H9 (cell line): ENCODE measurements at regions not wholly inside any gene's neighbourhood (a gene's known extent, or its start where the extent isn't known, plus 50 kb on each side); places are given as distances from the start of the nearest gene placed in this dataset.

Experiments
- DNase-seq: peaks from one replicate; pipeline ENCODE4 v3.0.0-alpha.2; 2017
- H2AFZ ChIP-seq: one replicate; pipeline ENCODE4 v1.6.1; 2013; ENCODE audit warnings: mild to moderate bottlenecking, low read length, control low read depth, moderate library complexity
- H2AK5ac ChIP-seq: 2 replicates; pipeline ENCODE4 v1.6.1; 2013; ENCODE audit warnings: low read length, control low read depth, mixed read lengths; ENCODE audit not compliant: insufficient read length
- H2BK120ac ChIP-seq: one replicate; pipeline ENCODE4 v1.6.1; 2013; ENCODE audit warnings: low read depth, mild to moderate bottlenecking, low read length, control low read depth, inconsistent platforms; ENCODE audit not compliant: poor library complexity, severe bottlenecking
- H2BK12ac ChIP-seq: 2 replicates; pipeline ENCODE4 v1.6.1; 2013; ENCODE audit warnings: low read length, control low read depth, mixed read lengths, low read depth; ENCODE audit not compliant: insufficient read length
- H2BK15ac ChIP-seq: 2 replicates; pipeline ENCODE4 v1.6.1; 2013; ENCODE audit warnings: low read depth, low read length, control low read depth
- H2BK20ac ChIP-seq: one replicate; pipeline ENCODE4 v1.6.1; 2013; ENCODE audit warnings: low read depth, mild to moderate bottlenecking, low read length, control low read depth, inconsistent platforms; ENCODE audit not compliant: poor library complexity, severe bottlenecking
- H2BK5ac ChIP-seq: 2 replicates; pipeline ENCODE4 v1.6.1; 2013; ENCODE audit warnings: low read length, control low read depth, mixed read lengths; ENCODE audit not compliant: insufficient read length
- H3K14ac ChIP-seq: 2 replicates; pipeline ENCODE4 v1.6.1; 2013; ENCODE audit warnings: low read length, control low read depth; ENCODE audit not compliant: insufficient read depth
- H3K18ac ChIP-seq: 2 replicates; pipeline ENCODE4 v1.6.1; 2013; ENCODE audit warnings: low read depth, mild to moderate bottlenecking, mixed read lengths, low read length, control low read depth; ENCODE audit not compliant: insufficient read length
- H3K23ac ChIP-seq: 2 replicates; pipeline ENCODE4 v1.6.1; 2013; ENCODE audit warnings: low read length, control low read depth, mixed read lengths, low read depth; ENCODE audit not compliant: insufficient read length
- H3K23me2 ChIP-seq: 2 replicates; pipeline ENCODE4 v1.6.1; 2013; ENCODE audit warnings: low read depth, mild to moderate bottlenecking, mixed read lengths, low read length, control low read depth; ENCODE audit not compliant: insufficient read length, poor library complexity, severe bottlenecking
- H3K27ac ChIP-seq: 2 replicates; pipeline ENCODE4 v1.5.1; 2013; ENCODE audit warnings: low read length, control low read depth, mixed read lengths, low read depth; ENCODE audit not compliant: insufficient read length
- H3K27me3 ChIP-seq: 2 replicates; pipeline ENCODE4 v1.6.1; 2013; ENCODE audit warnings: low read length, control low read depth, inconsistent platforms; ENCODE audit not compliant: insufficient read depth
- H3K4ac ChIP-seq: 2 replicates; pipeline ENCODE4 v1.6.1; 2013; ENCODE audit warnings: low read depth, mild to moderate bottlenecking, control low read depth, inconsistent platforms, low read length, moderate library complexity
- H3K4me1 ChIP-seq: 2 replicates; pipeline ENCODE4 v1.6.1; 2013; ENCODE audit warnings: low read length, control low read depth, inconsistent platforms; ENCODE audit not compliant: insufficient read depth
- H3K4me2 ChIP-seq: 2 replicates; pipeline ENCODE4 v1.6.1; 2013; ENCODE audit warnings: low read length, control low read depth, mixed read lengths; ENCODE audit not compliant: insufficient read length, insufficient read depth
- H3K56ac ChIP-seq: 2 replicates; pipeline ENCODE4 v1.6.1; 2013; ENCODE audit warnings: low read depth, mild to moderate bottlenecking, mixed read lengths, low read length, control low read depth; ENCODE audit not compliant: insufficient read length
- H3K79me1 ChIP-seq: 2 replicates; pipeline ENCODE4 v1.6.1; 2013; ENCODE audit warnings: low read depth, mild to moderate bottlenecking, moderate library complexity, low read length, control low read depth, inconsistent platforms; ENCODE audit not compliant: insufficient read depth, poor library complexity, severe bottlenecking
- H3K79me2 ChIP-seq: 2 replicates; pipeline ENCODE4 v1.6.1; 2013; ENCODE audit warnings: low read length, control low read depth, inconsistent platforms; ENCODE audit not compliant: insufficient read depth
- H3K9ac ChIP-seq: 2 replicates; pipeline ENCODE4 v1.6.1; 2013; ENCODE audit warnings: low read length, control low read depth, mixed read lengths; ENCODE audit not compliant: insufficient read length; ENCODE audit errors: extremely low read depth
- H3K9me3 ChIP-seq: one replicate; pipeline ENCODE4 v1.6.1; 2013; ENCODE audit warnings: low read depth, low read length, inconsistent platforms; ENCODE audit not compliant: control insufficient read depth
- H3T11ph ChIP-seq: one replicate; pipeline ENCODE4 v1.6.1; 2013; ENCODE audit warnings: mild to moderate bottlenecking, low read length, control low read depth, inconsistent platforms
- H4K20me1 ChIP-seq: one replicate; pipeline ENCODE4 v1.6.1; 2013; ENCODE audit not compliant: control insufficient read depth, insufficient read length, insufficient read depth
- H4K5ac ChIP-seq: 2 replicates; pipeline ENCODE4 v1.6.1; 2013; ENCODE audit warnings: low read depth, mild to moderate bottlenecking, mixed read lengths, low read length, control low read depth; ENCODE audit not compliant: insufficient read length
- H4K8ac ChIP-seq: replicated peaks from 2 replicates; pipeline ENCODE4 v1.6.1; 2013; ENCODE audit warnings: low read length, control low read depth, mixed read lengths, low read depth; ENCODE audit not compliant: insufficient read length
- H4K91ac ChIP-seq: 2 replicates; pipeline ENCODE4 v1.6.1; 2013; ENCODE audit warnings: low read depth, mild to moderate bottlenecking, moderate library complexity, mixed read lengths, low read length, control low read depth; ENCODE audit not compliant: insufficient read length
- H3K27ac Mint-ChIP-seq, 3 experiments: 2 replicates in 2 of 3; 3 replicates in 1 of 3; pipeline ENCODE4 v1.8.0; 2020 to 2021; ENCODE audit warnings: mixed read lengths in 3 of 3, mild to moderate bottlenecking in 1 of 3, moderate library complexity in 1 of 3
- H3K27me3 Mint-ChIP-seq: 2 replicates; pipeline ENCODE4 v1.8.0; 2021; ENCODE audit warnings: low read depth, mild to moderate bottlenecking, moderate library complexity, mixed read lengths
- H3K36me3 Mint-ChIP-seq, 3 experiments: 2 replicates in 2 of 3; 3 replicates in 1 of 3; pipeline ENCODE4 v1.8.0; 2020 to 2021; ENCODE audit warnings: low read depth in 3 of 3, mixed read lengths in 3 of 3; ENCODE audit not compliant: insufficient read depth in 1 of 3
- H3K4me1 Mint-ChIP-seq, 2 experiments: 2 replicates each; pipeline ENCODE4 v1.8.0; 2020; ENCODE audit warnings: mixed read lengths in 2 of 2
- H3K4me3 Mint-ChIP-seq, 2 experiments: 2 replicates in 1 of 2; 3 replicates in 1 of 2; pipeline ENCODE4 v1.8.0; 2020 to 2021; ENCODE audit warnings: mild to moderate bottlenecking in 2 of 2, mixed read lengths in 2 of 2, moderate library complexity in 1 of 2
- H3K9me3 Mint-ChIP-seq, 2 experiments: 2 replicates in 1 of 2; 3 replicates in 1 of 2; pipeline ENCODE4 v1.8.0; 2020; ENCODE audit warnings: mild to moderate bottlenecking in 2 of 2, mixed read lengths in 2 of 2, moderate library complexity in 1 of 2
- WGBS: extraction: QIAGEN DNeasy Blood & Tissue Kit; methylation state at CpG from one replicate; pipeline ENCODE4 v1.1.7; 2013; ENCODE audit warnings: missing lambda C conversion rate, low lambda C conversion rate, mixed read lengths; ENCODE audit not compliant: insufficient read length; ENCODE audit errors: extremely low coverage; 5-methylcytosine and 5-hydroxymethylcytosine counted together
- TF ChIP-seq, protein P1 (sequence below): fragments of 200-600 bp; sonication (generic); conservative IDR thresholded peaks from 3 replicates; pipeline ENCODE4 v1.8.0; 2021; ENCODE audit warnings: antibody characterized with exemption, mild to moderate bottlenecking

GRCh38 chr7:108629651-108630400 is 60.2 kb downstream of the DNAJB9 start:
- WGBS = no CpG with 5 or more reads among the region's 2 CpGs
- Histone ChIP-seq H3K23ac (no peak overlapping the region), H2AFZ (no peak overlapping the region), H3K4me2 (no peak overlapping the region), H3K27me3 (no peaks in the 10 kb centered on the region), H3K79me2 (no peaks in the 10 kb centered on the region), H4K8ac (no peak overlapping the region), H3T11ph (no peak overlapping the region), H2AK5ac (no peak overlapping the region), H4K91ac (no peak overlapping the region), H3K9ac (no peak overlapping the region), H3K23me2 (no peaks in the 10 kb centered on the region), H3K56ac (no peak overlapping the region), H2BK5ac (no peak overlapping the region), H2BK20ac (no peak overlapping the region), H4K20me1 (no peaks in the 10 kb centered on the region), H3K4me1 (no peaks in the 10 kb centered on the region), H4K5ac (no peak overlapping the region), H3K4ac (no peak overlapping the region), H3K79me1 (no peaks in the 10 kb centered on the region), H2BK12ac (no peak overlapping the region), H3K9me3 (no peaks in the 10 kb centered on the region), H2BK15ac (no peak overlapping the region), H2BK120ac (no peak overlapping the region), H3K14ac (no peak overlapping the region), H3K18ac (no peak overlapping the region), H3K27ac (no peak overlapping the region)
- Mint-ChIP-seq H3K9me3 (no peaks in the 10 kb centered on the region; a peak in 1 of 5 replicates), H3K4me3 (no peak overlapping the region), H3K27ac (no peak overlapping the region), H3K36me3 (no peaks in the 10 kb centered on the region), H3K27me3 (no peaks in the 10 kb centered on the region; the same call in 1 of the 2 replicates), H3K4me1 (peaks cover 0 to 4% of the 10 kb centered on the region in 2 experiments; a peak in 2 of 4 replicates)
- no peak for DNase-seq
- TF ChIP-seq, protein P1, sequence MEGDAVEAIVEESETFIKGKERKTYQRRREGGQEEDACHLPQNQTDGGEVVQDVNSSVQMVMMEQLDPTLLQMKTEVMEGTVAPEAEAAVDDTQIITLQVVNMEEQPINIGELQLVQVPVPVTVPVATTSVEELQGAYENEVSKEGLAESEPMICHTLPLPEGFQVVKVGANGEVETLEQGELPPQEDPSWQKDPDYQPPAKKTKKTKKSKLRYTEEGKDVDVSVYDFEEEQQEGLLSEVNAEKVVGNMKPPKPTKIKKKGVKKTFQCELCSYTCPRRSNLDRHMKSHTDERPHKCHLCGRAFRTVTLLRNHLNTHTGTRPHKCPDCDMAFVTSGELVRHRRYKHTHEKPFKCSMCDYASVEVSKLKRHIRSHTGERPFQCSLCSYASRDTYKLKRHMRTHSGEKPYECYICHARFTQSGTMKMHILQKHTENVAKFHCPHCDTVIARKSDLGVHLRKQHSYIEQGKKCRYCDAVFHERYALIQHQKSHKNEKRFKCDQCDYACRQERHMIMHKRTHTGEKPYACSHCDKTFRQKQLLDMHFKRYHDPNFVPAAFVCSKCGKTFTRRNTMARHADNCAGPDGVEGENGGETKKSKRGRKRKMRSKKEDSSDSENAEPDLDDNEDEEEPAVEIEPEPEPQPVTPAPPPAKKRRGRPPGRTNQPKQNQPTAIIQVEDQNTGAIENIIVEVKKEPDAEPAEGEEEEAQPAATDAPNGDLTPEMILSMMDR = no peak
